ENCODE measurements at regions not wholly inside any gene's neighbourhood (a gene's known extent, or its start where the extent isn't known, plus 50 kb on each side); places are given as distances from the start of the nearest gene placed in this dataset.

DNA sequence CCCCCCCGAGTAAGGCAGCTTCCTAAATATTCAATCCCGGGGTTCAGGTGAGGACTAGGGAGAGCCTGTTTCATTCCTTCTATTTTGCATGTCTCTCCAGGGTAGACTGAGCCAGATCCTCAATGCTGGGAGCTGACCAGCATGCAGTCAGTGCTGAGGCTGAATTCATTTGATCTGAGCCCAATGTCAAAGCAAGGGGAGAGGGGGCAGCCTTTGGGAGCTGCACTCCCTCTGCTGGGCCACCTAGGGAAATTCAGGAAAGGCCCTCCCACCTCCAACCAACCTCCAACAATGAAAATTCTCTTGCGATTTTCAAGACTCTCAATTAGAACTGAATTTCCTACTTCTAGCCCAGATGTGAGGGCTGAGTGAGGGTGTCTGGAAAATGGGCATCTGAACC is 371.2 kb downstream of the NPHP4 start:
- CTCF ChIA-PET: no interaction called here
- H3K27me3 ChIP-seq (replicated peaks in 1 of 2; ENCODE audit: control insufficient read depth in 2 of 2, insufficient read depth in 2 of 2, low read length in 1 of 2): no peaks in the 10 kb centered on the region; a peak in 1 of 4 replicates
- ATAC-seq (no peak), DNase-seq (ENCODE audit: low read depth, low spot score) (no peak), FAIRE-seq (no peak)
- SMC1A ChIA-PET (ENCODE audit: uncharacterized antibody, unreplicated experiment): no interaction called here
- no peaks in the 10 kb centered on the region for H3K36me3 ChIP-seq (ENCODE audit: control insufficient read depth in 2 of 2, insufficient read depth in 2 of 2, low read length in 1 of 2)
- POLR2A ChIA-PET: no interaction called here
- no peaks in the 10 kb centered on the region for H3K79me2 ChIP-seq (ENCODE audit: control insufficient read depth, insufficient read depth, low read length)
- no peak overlapping the region for H3K9ac ChIP-seq (ENCODE audit: control insufficient read depth, insufficient read depth, low read length)
- H3K4me2 ChIP-seq (ENCODE audit: control insufficient read depth, insufficient read depth): no peak overlapping the region
- RAD21 ChIA-PET (ENCODE audit: unreplicated experiment): no interaction called here
- no TSS peak for BruUV-seq (replicated peaks)
- H3K4me1 ChIP-seq (ENCODE audit: control insufficient read depth, insufficient read depth, low read length): no peaks in the 10 kb centered on the region
- H4K20me1 ChIP-seq (ENCODE audit: control insufficient read depth, insufficient read depth): no peaks in the 10 kb centered on the region
- no peaks in the 10 kb centered on the region for H3K9me3 ChIP-seq (replicated peaks; ENCODE audit: control insufficient read depth, insufficient read depth, low read length)
- intact Hi-C loops (cut with micrococcal nuclease; ENCODE audit: unreplicated experiment) (no loop called here), in situ Hi-C loops (cut with MboI) (no loop called here)
- WGBS (ENCODE audit: insufficient coverage, insufficient replicate concordance, low lambda C conversion rate, missing lambda C conversion rate): 22% methylated on average over 3 of the region's 3 CpGs
- no peak overlapping the region for H3K4me3 ChIP-seq
- H3K27ac ChIP-seq (ENCODE audit: control insufficient read depth, insufficient read depth): no peak overlapping the region
- no peak overlapping the region for H2AFZ ChIP-seq (ENCODE audit: control insufficient read depth, low read depth, low read length)
- TF ChIP-seq, protein P1, sequence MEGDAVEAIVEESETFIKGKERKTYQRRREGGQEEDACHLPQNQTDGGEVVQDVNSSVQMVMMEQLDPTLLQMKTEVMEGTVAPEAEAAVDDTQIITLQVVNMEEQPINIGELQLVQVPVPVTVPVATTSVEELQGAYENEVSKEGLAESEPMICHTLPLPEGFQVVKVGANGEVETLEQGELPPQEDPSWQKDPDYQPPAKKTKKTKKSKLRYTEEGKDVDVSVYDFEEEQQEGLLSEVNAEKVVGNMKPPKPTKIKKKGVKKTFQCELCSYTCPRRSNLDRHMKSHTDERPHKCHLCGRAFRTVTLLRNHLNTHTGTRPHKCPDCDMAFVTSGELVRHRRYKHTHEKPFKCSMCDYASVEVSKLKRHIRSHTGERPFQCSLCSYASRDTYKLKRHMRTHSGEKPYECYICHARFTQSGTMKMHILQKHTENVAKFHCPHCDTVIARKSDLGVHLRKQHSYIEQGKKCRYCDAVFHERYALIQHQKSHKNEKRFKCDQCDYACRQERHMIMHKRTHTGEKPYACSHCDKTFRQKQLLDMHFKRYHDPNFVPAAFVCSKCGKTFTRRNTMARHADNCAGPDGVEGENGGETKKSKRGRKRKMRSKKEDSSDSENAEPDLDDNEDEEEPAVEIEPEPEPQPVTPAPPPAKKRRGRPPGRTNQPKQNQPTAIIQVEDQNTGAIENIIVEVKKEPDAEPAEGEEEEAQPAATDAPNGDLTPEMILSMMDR (IDR thresholded peaks at IDR 0.05 in 2 of 3, conservative IDR thresholded peaks at IDR 0.05 in 1 of 3; ENCODE audit: control insufficient read depth in 2 of 3, extremely low read depth in 1 of 3, insufficient read depth in 1 of 3, low read depth in 3 of 3, low read length in 3 of 3): peak; percentile 6 to 26 (median 14); a peak in 1 of 6 replicates
- TF ChIP-seq IKZF2 (IDR thresholded peaks at IDR 0.05): no peak

DNA sequence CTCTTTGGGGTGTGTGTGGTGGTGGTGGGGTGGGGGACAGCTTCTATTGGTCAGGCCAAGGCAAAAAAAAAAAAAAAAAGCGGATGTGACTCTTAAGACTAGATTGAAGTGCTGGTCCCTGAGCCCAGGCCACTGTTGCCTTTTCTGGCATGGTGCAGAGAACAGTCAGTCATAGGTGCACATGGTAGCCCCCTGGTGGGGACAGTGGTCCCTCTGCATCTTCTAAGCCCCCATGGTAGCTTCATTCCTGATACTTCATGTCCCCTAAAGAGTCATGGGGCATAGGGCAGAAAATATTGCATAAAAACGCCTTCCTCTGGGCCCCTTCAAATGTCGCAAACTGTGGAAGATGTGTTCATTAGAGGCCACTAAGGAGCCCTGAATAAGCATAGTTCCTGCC is 371.8 kb downstream of the NPHP4 start:
- no peak overlapping the region for H3K27ac ChIP-seq (ENCODE audit: control insufficient read depth, insufficient read depth)
- H3K4me2 ChIP-seq (ENCODE audit: control insufficient read depth, insufficient read depth): no peak overlapping the region
- H4K20me1 ChIP-seq (ENCODE audit: control insufficient read depth, insufficient read depth): no peaks in the 10 kb centered on the region
- POLR2A ChIA-PET: no interaction called here
- CTCF ChIA-PET: no interaction called here
- no peak overlapping the region for H3K9ac ChIP-seq (ENCODE audit: control insufficient read depth, insufficient read depth, low read length)
- no peaks in the 10 kb centered on the region for H3K4me1 ChIP-seq (ENCODE audit: control insufficient read depth, insufficient read depth, low read length)
- H3K27me3 ChIP-seq (replicated peaks in 1 of 2; ENCODE audit: control insufficient read depth in 2 of 2, insufficient read depth in 2 of 2, low read length in 1 of 2): no peaks in the 10 kb centered on the region; a peak in 1 of 4 replicates
- no peaks in the 10 kb centered on the region for H3K79me2 ChIP-seq (ENCODE audit: control insufficient read depth, insufficient read depth, low read length)
- no peak overlapping the region for H2AFZ ChIP-seq (ENCODE audit: control insufficient read depth, low read depth, low read length)
- H3K36me3 ChIP-seq (ENCODE audit: control insufficient read depth in 2 of 2, insufficient read depth in 2 of 2, low read length in 1 of 2): no peaks in the 10 kb centered on the region
- SMC1A ChIA-PET (ENCODE audit: uncharacterized antibody, unreplicated experiment): no interaction called here
- in situ Hi-C loops (cut with MboI) (no loop called here), intact Hi-C loops (cut with micrococcal nuclease; ENCODE audit: unreplicated experiment) (no loop called here)
- FAIRE-seq: no peak
- no peak for ATAC-seq
- RAD21 ChIA-PET (ENCODE audit: unreplicated experiment): no interaction called here
- WGBS (ENCODE audit: insufficient coverage, insufficient replicate concordance, low lambda C conversion rate, missing lambda C conversion rate): 47% methylated on average over 2 of the region's 3 CpGs
- no peak for DNase-seq (ENCODE audit: low read depth, low spot score)
- BruUV-seq (replicated peaks): no TSS peak
- no peak overlapping the region for H3K4me3 ChIP-seq
- H3K9me3 ChIP-seq (replicated peaks; ENCODE audit: control insufficient read depth, insufficient read depth, low read length): no peaks in the 10 kb centered on the region
- no peak for TF ChIP-seq GABPA (IDR thresholded peaks at IDR 0.05; ENCODE audit: low read depth)
- TF ChIP-seq, protein P2, sequence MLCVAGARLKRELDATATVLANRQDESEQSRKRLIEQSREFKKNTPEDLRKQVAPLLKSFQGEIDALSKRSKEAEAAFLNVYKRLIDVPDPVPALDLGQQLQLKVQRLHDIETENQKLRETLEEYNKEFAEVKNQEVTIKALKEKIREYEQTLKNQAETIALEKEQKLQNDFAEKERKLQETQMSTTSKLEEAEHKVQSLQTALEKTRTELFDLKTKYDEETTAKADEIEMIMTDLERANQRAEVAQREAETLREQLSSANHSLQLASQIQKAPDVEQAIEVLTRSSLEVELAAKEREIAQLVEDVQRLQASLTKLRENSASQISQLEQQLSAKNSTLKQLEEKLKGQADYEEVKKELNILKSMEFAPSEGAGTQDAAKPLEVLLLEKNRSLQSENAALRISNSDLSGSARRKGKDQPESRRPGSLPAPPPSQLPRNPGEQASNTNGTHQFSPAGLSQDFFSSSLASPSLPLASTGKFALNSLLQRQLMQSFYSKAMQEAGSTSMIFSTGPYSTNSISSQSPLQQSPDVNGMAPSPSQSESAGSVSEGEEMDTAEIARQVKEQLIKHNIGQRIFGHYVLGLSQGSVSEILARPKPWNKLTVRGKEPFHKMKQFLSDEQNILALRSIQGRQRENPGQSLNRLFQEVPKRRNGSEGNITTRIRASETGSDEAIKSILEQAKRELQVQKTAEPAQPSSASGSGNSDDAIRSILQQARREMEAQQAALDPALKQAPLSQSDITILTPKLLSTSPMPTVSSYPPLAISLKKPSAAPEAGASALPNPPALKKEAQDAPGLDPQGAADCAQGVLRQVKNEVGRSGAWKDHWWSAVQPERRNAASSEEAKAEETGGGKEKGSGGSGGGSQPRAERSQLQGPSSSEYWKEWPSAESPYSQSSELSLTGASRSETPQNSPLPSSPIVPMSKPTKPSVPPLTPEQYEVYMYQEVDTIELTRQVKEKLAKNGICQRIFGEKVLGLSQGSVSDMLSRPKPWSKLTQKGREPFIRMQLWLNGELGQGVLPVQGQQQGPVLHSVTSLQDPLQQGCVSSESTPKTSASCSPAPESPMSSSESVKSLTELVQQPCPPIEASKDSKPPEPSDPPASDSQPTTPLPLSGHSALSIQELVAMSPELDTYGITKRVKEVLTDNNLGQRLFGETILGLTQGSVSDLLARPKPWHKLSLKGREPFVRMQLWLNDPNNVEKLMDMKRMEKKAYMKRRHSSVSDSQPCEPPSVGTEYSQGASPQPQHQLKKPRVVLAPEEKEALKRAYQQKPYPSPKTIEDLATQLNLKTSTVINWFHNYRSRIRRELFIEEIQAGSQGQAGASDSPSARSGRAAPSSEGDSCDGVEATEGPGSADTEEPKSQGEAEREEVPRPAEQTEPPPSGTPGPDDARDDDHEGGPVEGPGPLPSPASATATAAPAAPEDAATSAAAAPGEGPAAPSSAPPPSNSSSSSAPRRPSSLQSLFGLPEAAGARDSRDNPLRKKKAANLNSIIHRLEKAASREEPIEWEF (IDR thresholded peaks at IDR 0.05; ENCODE audit: insufficient replicate concordance, low read depth, low read length): no peak
- TF ChIP-seq, protein P3, sequence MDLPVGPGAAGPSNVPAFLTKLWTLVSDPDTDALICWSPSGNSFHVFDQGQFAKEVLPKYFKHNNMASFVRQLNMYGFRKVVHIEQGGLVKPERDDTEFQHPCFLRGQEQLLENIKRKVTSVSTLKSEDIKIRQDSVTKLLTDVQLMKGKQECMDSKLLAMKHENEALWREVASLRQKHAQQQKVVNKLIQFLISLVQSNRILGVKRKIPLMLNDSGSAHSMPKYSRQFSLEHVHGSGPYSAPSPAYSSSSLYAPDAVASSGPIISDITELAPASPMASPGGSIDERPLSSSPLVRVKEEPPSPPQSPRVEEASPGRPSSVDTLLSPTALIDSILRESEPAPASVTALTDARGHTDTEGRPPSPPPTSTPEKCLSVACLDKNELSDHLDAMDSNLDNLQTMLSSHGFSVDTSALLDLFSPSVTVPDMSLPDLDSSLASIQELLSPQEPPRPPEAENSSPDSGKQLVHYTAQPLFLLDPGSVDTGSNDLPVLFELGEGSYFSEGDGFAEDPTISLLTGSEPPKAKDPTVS (IDR thresholded peaks at IDR 0.05; ENCODE audit: low read depth, low read length): no peak
- no peak for TF ChIP-seq ZNF622 (IDR thresholded peaks at IDR 0.05)
- no peak for TF ChIP-seq NFXL1 (IDR thresholded peaks at IDR 0.05; ENCODE audit: borderline replicate concordance)
